Thyroid gland (tissue), 4 donors: ENCODE measurements at regions not wholly inside any gene's neighbourhood (a gene's known extent, or its start where the extent isn't known, plus 50 kb on each side); places are given as distances from the start of the nearest gene placed in this dataset.

Experiments used
- POLR2A ChIP-seq, 2 donors: fragments of 450-650 bp; IDR thresholded peaks; one replicate each; pipeline ENCODE4 v1.6.1; 2017; ENCODE audit warnings: antibody characterized with exemption in 2 of 2, mild to moderate bottlenecking in 2 of 2, moderate library complexity in 1 of 2
- TF ChIP-seq, protein P1 (sequence below), 6 experiments: fragments of 200-600 bp in 3 of 6; fragments of 450-650 bp in 3 of 6; sonication (generic) in 3 of 6; IDR thresholded peaks; one replicate each; pipeline ENCODE4 v1.5.1; 2016 to 2019; ENCODE audit warnings: antibody characterized with exemption in 6 of 6, mild to moderate bottlenecking in 2 of 6, inconsistent platforms in 1 of 6, moderate library complexity in 1 of 6

GRCh38 chr20:5451643-5452210 lies 135.0 kb upstream of the PROKR2 start:
- TF ChIP-seq, protein P1, sequence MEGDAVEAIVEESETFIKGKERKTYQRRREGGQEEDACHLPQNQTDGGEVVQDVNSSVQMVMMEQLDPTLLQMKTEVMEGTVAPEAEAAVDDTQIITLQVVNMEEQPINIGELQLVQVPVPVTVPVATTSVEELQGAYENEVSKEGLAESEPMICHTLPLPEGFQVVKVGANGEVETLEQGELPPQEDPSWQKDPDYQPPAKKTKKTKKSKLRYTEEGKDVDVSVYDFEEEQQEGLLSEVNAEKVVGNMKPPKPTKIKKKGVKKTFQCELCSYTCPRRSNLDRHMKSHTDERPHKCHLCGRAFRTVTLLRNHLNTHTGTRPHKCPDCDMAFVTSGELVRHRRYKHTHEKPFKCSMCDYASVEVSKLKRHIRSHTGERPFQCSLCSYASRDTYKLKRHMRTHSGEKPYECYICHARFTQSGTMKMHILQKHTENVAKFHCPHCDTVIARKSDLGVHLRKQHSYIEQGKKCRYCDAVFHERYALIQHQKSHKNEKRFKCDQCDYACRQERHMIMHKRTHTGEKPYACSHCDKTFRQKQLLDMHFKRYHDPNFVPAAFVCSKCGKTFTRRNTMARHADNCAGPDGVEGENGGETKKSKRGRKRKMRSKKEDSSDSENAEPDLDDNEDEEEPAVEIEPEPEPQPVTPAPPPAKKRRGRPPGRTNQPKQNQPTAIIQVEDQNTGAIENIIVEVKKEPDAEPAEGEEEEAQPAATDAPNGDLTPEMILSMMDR (IDR thresholded peaks at IDR 0.05): no peak
- no peak for TF ChIP-seq POLR2A (IDR thresholded peaks at IDR 0.05)
